Ovary (tissue), 3 donors: ENCODE measurements at regions not wholly inside any gene's neighbourhood (a gene's known extent, or its start where the extent isn't known, plus 50 kb on each side); places are given as distances from the start of the nearest gene placed in this dataset.

ENCODE experiments used
- CTCF ChIP-seq, 3 donors: fragments of 450-650 bp in 2 of 3; fragments of 200-600 bp in 1 of 3; IDR thresholded peaks; one replicate each; pipeline versions ENCODE4 v1.5.1 to v1.8.0; 2016 to 2022; ENCODE audit warnings: antibody characterized with exemption in 3 of 3, mild to moderate bottlenecking in 1 of 3
- POLR2A ChIP-seq: fragments of 450-650 bp; IDR thresholded peaks from one replicate; pipeline ENCODE4 v1.6.1; 2017; ENCODE audit warnings: antibody characterized with exemption, mild to moderate bottlenecking, moderate library complexity
- donor health status: DM: no; HTN: no; CAD: no.

GRCh38 chr9:120336021-120336752 is 243.8 kb downstream of the CDK5RAP2 start:
- TF ChIP-seq CTCF (IDR thresholded peaks at IDR 0.05) (no peak), POLR2A (no peak)
